Naive thymus-derived CD4-positive, alpha-beta T cell (primary cell): ENCODE measurements at regions not wholly inside any gene's neighbourhood (a gene's known extent, or its start where the extent isn't known, plus 50 kb on each side); places are given as distances from the start of the nearest gene placed in this dataset.
"Not testable (repeated sequence)": the region's sequence is repeated elsewhere in the genome, so short reads cannot be mapped to it uniquely, and the experiment has no call there.

ENCODE experiments used
- ATAC-seq: fragments of 150-1000 bp; cut with Tn5 transposase; 2 replicates; pipeline ENCODE4 v1.10.0; 2021; ENCODE audit warnings: mild to moderate bottlenecking, moderate library complexity
- CTCF ChIA-PET: fragments of 350-600 bp; sonication (Branson Sonifier 250); formaldehyde crosslinking; loops from one replicate; lab custom pipeline; 2021; ENCODE audit warnings: antibody characterized with exemption; lab: Charles Lee
- POLR2A ChIA-PET: fragments of 350-600 bp; sonication (Branson Sonifier 250); formaldehyde crosslinking; loops from one replicate; lab custom pipeline; 2021; ENCODE audit warnings: antibody characterized with exemption, inconsistent platforms; lab: Charles Lee
- DNase-seq, 9 donors: peaks; one replicate each; pipeline versions ENCODE4 v3.0.0 to v3.0.0-alpha.2; 2020 to 2022; ENCODE audit warnings: mixed read lengths in 1 of 9
- H3K27ac ChIP-seq: one replicate; pipeline ENCODE4 v1.7.0; 2013; ENCODE audit warnings: mild to moderate bottlenecking, low read depth, low read length, moderate library complexity
- H3K27me3 ChIP-seq, 2 donors: one replicate each; pipeline ENCODE4 v1.7.0; 2013; ENCODE audit warnings: low read length in 2 of 2, mild to moderate bottlenecking in 2 of 2, moderate library complexity in 2 of 2; ENCODE audit not compliant: control insufficient read depth in 2 of 2, insufficient read depth in 2 of 2
- H3K36me3 ChIP-seq, 3 experiments: 1 replicate in 2 of 3; 2 replicates in 1 of 3; pipeline ENCODE4 v1.7.0; 2013; ENCODE audit warnings: low read length in 3 of 3, mild to moderate bottlenecking in 3 of 3, moderate library complexity in 1 of 3; ENCODE audit not compliant: insufficient read depth in 3 of 3, control insufficient read depth in 2 of 3
- H3K4me1 ChIP-seq, 2 donors: one replicate each; pipeline ENCODE4 v1.7.0; 2013; ENCODE audit warnings: low read length in 2 of 2, mild to moderate bottlenecking in 2 of 2, moderate library complexity in 1 of 2; ENCODE audit not compliant: control insufficient read depth in 2 of 2, insufficient read depth in 2 of 2
- H3K4me3 ChIP-seq: 2 replicates; pipeline ENCODE4 v1.7.0; 2013; ENCODE audit warnings: mild to moderate bottlenecking, low read length
- H3K9me3 ChIP-seq, 3 experiments: 1 replicate in 2 of 3; 2 replicates in 1 of 3; pipeline ENCODE4 v1.7.0; 2013; ENCODE audit warnings: low read length in 3 of 3; ENCODE audit not compliant: control insufficient read depth in 2 of 3
- H3K27ac Mint-ChIP-seq, 9 donors: one replicate each; pipeline ENCODE4 v1.8.0; 2020 to 2022; ENCODE audit warnings: mixed read lengths in 9 of 9, mild to moderate bottlenecking in 8 of 9, moderate library complexity in 5 of 9, inconsistent platforms in 2 of 9
- H3K27me3 Mint-ChIP-seq, 5 donors: one replicate each; pipeline ENCODE4 v1.8.0; 2021 to 2022; ENCODE audit warnings: mixed read lengths in 5 of 5, mild to moderate bottlenecking in 1 of 5
- H3K36me3 Mint-ChIP-seq, 5 donors: one replicate each; pipeline ENCODE4 v1.8.0; 2020 to 2022; ENCODE audit warnings: mixed read lengths in 5 of 5, mild to moderate bottlenecking in 3 of 5, inconsistent platforms in 1 of 5
- H3K4me1 Mint-ChIP-seq, 7 donors: one replicate each; pipeline ENCODE4 v1.8.0; 2020 to 2022; ENCODE audit warnings: mixed read lengths in 7 of 7, mild to moderate bottlenecking in 3 of 7, inconsistent platforms in 1 of 7
- H3K4me3 Mint-ChIP-seq, 10 donors: one replicate each; pipeline ENCODE4 v1.8.0; 2020 to 2022; ENCODE audit warnings: mild to moderate bottlenecking in 10 of 10, mixed read lengths in 10 of 10, moderate library complexity in 6 of 10, inconsistent platforms in 2 of 10
- H3K9me3 Mint-ChIP-seq, 11 donors: one replicate each; pipeline ENCODE4 v1.8.0; 2020 to 2022; ENCODE audit warnings: mixed read lengths in 11 of 11, mild to moderate bottlenecking in 4 of 11, inconsistent platforms in 1 of 11, moderate library complexity in 1 of 11
- intact Hi-C, 2 donors: fragments of 100-400 bp; cut with micrococcal nuclease; formaldehyde crosslinking; loops; one replicate each; pipeline ENCODE4 v1.15.1; 2023

GRCh38 chr3:116512281-116512680 lies 67.0 kb upstream of the LSAMP start:
- POLR2A ChIA-PET = no interaction called here
- no peak for ATAC-seq

DNA sequence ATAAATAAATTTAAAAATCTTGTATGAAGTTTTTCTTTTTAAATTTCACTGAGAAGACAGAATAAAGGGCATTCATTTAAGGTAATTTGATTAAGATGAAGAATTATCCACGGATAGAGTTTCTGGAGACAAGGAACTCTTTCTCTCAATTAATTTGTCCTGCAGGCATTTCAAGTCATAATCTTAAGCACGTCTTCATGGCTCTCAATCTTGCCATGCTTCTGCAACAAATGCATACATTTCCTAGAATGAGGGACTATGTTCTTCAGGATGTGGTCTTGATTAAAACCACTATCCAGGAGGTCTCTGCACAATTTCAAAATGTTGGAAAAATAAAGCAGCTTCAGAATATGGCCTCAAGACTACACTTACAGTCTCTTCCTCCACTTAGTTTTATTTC lies 67.6 kb upstream of the LSAMP start:
- Histone ChIP-seq H3K4me1 (no peaks in the 10 kb centered on the region), H3K27ac (no peak overlapping the region), H3K27me3 (no peaks in the 10 kb centered on the region), H3K36me3 (no peaks in the 10 kb centered on the region), H3K9me3 (no peaks in the 10 kb centered on the region), H3K4me3 (no peak overlapping the region)
- no peaks in the 10 kb centered on the region for H3K36me3 Mint-ChIP-seq
- H3K27me3 Mint-ChIP-seq = no peaks in the 10 kb centered on the region
- H3K27ac Mint-ChIP-seq = no peak overlapping the region
- no peak for DNase-seq
- ChIA-PET POLR2A (no interaction called here), CTCF (no interaction called here)
- no peak for ATAC-seq
- peaks cover 0 to 22% (median 2%) of the 10 kb centered on the region in 11 donors for H3K9me3 Mint-ChIP-seq
- no peaks in the 10 kb centered on the region for H3K4me1 Mint-ChIP-seq
- intact Hi-C loops = no loop called here
- H3K4me3 Mint-ChIP-seq = no peak overlapping the region

More at GRCh38 chr3:116512281-116512680, 67.0 kb upstream of the LSAMP start:
- H3K36me3 Mint-ChIP-seq = no peaks in the 10 kb centered on the region
- H3K27ac ChIP-seq = no peak overlapping the region
- DNase-seq = no peak
- no peak overlapping the region for H3K27ac Mint-ChIP-seq
- intact Hi-C loops = no loop called here
- H3K4me3 Mint-ChIP-seq = no peak overlapping the region
- H3K4me3 ChIP-seq = no peak overlapping the region
- CTCF ChIA-PET = no interaction called here
- no peaks in the 10 kb centered on the region for H3K27me3 Mint-ChIP-seq
- no peaks in the 10 kb centered on the region for H3K4me1 ChIP-seq
- peaks cover 0 to 20% (median 0%) of the 10 kb centered on the region in 11 donors for H3K9me3 Mint-ChIP-seq
- H3K9me3 ChIP-seq = no peaks in the 10 kb centered on the region
- no peaks in the 10 kb centered on the region for H3K27me3 ChIP-seq
- H3K36me3 ChIP-seq = no peaks in the 10 kb centered on the region
- H3K4me1 Mint-ChIP-seq = no peaks in the 10 kb centered on the region

- no peak overlapping the region for H3K27ac ChIP-seq
- H3K9me3 ChIP-seq = no peaks in the 10 kb centered on the region
- DNase-seq (no peak), ATAC-seq (no peak)
- H3K4me3 ChIP-seq = no peak overlapping the region
- H3K36me3 ChIP-seq = no peaks in the 10 kb centered on the region
- no peaks in the 10 kb centered on the region for H3K27me3 ChIP-seq
- POLR2A ChIA-PET = no interaction called here
- Mint-ChIP-seq H3K27ac (no peak overlapping the region), H3K4me3 (no peak overlapping the region), H3K36me3 (no peaks in the 10 kb centered on the region), H3K9me3 (peaks cover 0 to 21% (median 2%) of the 10 kb centered on the region in 11 donors), H3K27me3 (no peaks in the 10 kb centered on the region), H3K4me1 (no peaks in the 10 kb centered on the region)
- intact Hi-C loops = no loop called here
- H3K4me1 ChIP-seq = no peaks in the 10 kb centered on the region
- CTCF ChIA-PET = no interaction called here
These were observed 70.7 kb upstream of the LSAMP start for GRCh38 chr3:116515973-116516372.

DNA sequence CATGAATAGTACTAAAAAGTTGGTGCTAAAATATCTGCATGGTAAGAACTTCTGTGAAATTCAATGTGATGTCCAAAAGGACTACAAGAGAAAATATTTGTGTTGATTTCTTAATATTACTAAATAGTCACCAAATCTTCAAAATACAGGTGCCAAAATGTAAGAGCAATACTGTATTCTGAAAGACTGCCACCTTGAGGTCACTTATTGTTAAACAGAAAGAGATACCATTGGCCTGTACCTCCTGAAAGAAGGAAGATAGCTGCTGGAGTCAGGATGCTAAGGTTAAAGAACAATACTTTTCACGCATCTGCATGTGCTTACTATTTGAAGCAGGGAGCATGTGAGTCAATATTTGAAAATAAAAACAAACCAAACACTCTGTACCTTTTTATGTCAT lies 72.0 kb upstream of the LSAMP start:
- POLR2A ChIA-PET = no interaction called here
- no peaks in the 10 kb centered on the region for H3K27me3 ChIP-seq
- H3K4me3 Mint-ChIP-seq = no peak overlapping the region

DNA sequence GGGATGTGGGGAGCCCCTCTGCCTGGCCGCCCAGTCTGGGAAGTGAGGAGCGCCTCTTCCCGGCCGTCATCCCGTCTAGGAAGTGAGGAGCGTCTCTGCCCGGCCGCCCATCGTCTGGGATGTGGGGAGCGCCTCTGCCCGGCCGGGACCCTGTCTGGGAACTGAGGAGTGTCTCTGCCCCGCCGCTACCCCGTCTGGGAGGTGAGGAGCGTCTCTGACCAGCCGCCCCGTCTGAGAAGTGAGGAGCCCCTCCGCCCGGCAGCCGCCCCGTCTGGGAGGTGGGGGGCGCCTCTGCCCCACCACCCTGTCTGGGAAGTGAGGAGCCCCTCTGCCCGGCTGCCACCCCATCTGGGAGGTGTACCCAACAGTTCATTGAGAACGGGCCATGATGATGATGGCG lies 73.8 kb upstream of the LSAMP start:
- H3K4me3 ChIP-seq, intact Hi-C loops, H3K27ac ChIP-seq, H3K36me3 Mint-ChIP-seq, CTCF ChIA-PET, H3K27me3 ChIP-seq, ATAC-seq, POLR2A ChIA-PET, H3K9me3 ChIP-seq, H3K4me1 ChIP-seq, H3K4me3 Mint-ChIP-seq, H3K27ac Mint-ChIP-seq, H3K36me3 ChIP-seq, H3K4me1 Mint-ChIP-seq, H3K27me3 Mint-ChIP-seq, DNase-seq: not testable (repeated sequence)
- peaks cover 0 to 22% (median 7%) of the 10 kb centered on the region in 11 donors for H3K9me3 Mint-ChIP-seq

More for the DNA sequence above, 72.0 kb upstream of the LSAMP start:
- no peaks in the 10 kb centered on the region for H3K27me3 Mint-ChIP-seq
- no peaks in the 10 kb centered on the region for H3K36me3 Mint-ChIP-seq
- ATAC-seq (no peak), DNase-seq (no peak)
- H3K4me1 Mint-ChIP-seq = no peaks in the 10 kb centered on the region
- H3K4me1 ChIP-seq = no peaks in the 10 kb centered on the region
- no peaks in the 10 kb centered on the region for H3K36me3 ChIP-seq
- peaks cover 0 to 28% (median 7%) of the 10 kb centered on the region in 11 donors for H3K9me3 Mint-ChIP-seq
- CTCF ChIA-PET = no interaction called here
- no peaks in the 10 kb centered on the region for H3K9me3 ChIP-seq
- H3K4me3 ChIP-seq = no peak overlapping the region
- no peak overlapping the region for H3K27ac ChIP-seq
- no peak overlapping the region for H3K27ac Mint-ChIP-seq
- intact Hi-C loops = no loop called here

- H3K27me3 ChIP-seq, DNase-seq, H3K27me3 Mint-ChIP-seq, H3K36me3 ChIP-seq, ATAC-seq, H3K27ac ChIP-seq, H3K4me3 Mint-ChIP-seq, CTCF ChIA-PET, POLR2A ChIA-PET, H3K36me3 Mint-ChIP-seq, H3K4me1 ChIP-seq, intact Hi-C loops, H3K4me1 Mint-ChIP-seq, H3K9me3 ChIP-seq, H3K4me3 ChIP-seq, H3K27ac Mint-ChIP-seq: not testable (repeated sequence)
- H3K9me3 Mint-ChIP-seq = peaks cover 0 to 23% (median 7%) of the 10 kb centered on the region in 11 donors
These were observed 74.5 kb upstream of the LSAMP start for GRCh38 chr3:116519823-116520222.

DNA sequence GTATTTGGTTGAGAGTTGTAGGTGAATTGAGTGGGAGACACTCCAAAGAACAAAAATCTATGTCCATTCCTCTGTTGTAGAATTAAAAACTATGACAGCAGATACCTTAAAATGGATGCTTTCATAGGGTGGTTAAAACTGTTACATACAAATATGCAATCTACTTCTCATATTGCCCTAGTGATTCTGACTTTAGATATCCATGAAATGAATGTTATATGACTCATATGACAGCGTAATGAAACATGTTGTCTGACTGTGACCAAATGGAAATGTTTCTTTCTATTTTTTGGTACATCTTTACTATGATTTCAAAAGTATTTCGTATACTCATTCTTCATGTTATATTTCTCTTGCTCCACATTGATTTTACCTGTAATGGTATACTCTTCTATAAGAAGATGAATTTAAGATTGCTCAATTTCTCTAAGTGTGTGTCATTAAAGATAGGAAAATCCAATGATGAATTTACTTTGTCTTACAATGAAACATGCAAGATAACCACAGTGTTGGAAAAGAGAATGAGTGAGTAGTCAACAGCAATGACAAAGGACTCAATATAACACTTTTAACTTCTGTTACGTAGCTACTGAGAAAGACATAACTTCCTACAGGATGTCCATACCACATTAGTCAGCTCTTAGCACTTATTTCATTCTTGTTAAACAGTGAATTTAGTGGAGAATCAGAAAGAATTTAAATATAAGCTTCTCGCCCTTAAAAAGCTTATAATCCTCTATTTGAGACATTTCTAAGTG lies 79.3 kb upstream of the LSAMP start:
- Histone ChIP-seq H3K27ac (no peak overlapping the region), H3K36me3 (no peaks in the 10 kb centered on the region), H3K9me3 (no peaks in the 10 kb centered on the region), H3K4me3 (no peak overlapping the region), H3K4me1 (no peaks in the 10 kb centered on the region), H3K27me3 (no peaks in the 10 kb centered on the region)
- ChIA-PET POLR2A (no interaction called here), CTCF (no interaction called here)
- no peaks in the 10 kb centered on the region for H3K36me3 Mint-ChIP-seq
- H3K4me3 Mint-ChIP-seq = no peak overlapping the region
- no peak overlapping the region for H3K27ac Mint-ChIP-seq
- H3K4me1 Mint-ChIP-seq = no peaks in the 10 kb centered on the region
- intact Hi-C loops = no loop called here
- no peak for ATAC-seq
- H3K9me3 Mint-ChIP-seq = peaks cover 0 to 19% (median 6%) of the 10 kb centered on the region in 11 donors
- no peak for DNase-seq
- no peaks in the 10 kb centered on the region for H3K27me3 Mint-ChIP-seq
